ENCODE measurements at regions not wholly inside any gene's neighbourhood (a gene's known extent, or its start where the extent isn't known, plus 50 kb on each side); places are given as distances from the start of the nearest gene placed in this dataset.
"Not testable (repeated sequence)": the region's sequence is repeated elsewhere in the genome, so short reads cannot be mapped to it uniquely, and the experiment has no call there.

DNA sequence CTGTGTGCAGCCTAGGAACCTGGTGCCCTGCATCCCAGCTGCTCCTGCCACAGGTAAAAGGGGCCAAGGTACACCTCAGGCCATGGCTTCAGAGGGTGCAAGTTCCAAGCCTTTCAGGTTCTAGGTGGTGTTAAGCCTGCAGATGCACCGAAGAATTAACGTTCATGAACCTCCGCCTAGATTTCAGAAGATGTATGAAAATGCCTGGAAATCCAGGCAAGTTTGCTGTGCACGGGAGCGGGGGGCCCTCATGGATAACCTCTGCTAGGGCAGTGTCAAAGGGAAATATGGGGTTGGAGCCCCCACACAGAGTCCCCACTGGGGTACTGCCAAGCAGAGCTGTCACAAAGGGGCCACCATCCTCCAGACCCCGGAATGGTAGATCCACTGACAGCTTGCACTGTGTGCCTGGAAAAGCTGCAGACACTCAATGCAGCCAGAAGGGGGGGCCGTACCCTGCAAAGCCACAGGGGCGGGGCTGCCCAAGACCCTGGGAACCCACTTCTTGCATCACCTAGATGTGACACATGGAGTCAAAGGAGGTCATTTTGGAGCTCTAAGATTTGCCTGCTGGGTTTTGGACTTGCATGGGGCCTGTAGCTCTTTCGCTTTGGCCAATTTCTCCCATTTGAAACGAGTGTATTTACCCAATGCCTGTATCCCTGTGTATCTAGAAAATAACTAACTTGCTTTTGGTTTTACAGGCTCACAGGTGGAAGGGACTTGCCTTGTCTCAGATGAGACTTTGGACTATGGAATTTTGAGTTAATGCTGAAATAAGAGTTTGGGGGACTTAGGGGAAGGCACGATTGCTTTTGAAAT lies 145.2 kb upstream of the C1QTNF3 start:
- TF ChIP-seq POLR2AphosphoS5 (IDR thresholded peaks at IDR 0.05); EP300 (conservative IDR thresholded peaks at IDR 0.05; ENCODE audit: poor library complexity, severe bottlenecking); SMC3 (conservative IDR thresholded peaks at IDR 0.05; ENCODE audit: poor library complexity); REST (IDR thresholded peaks at IDR 0.05; ENCODE audit: borderline replicate concordance); MXI1 (conservative IDR thresholded peaks at IDR 0.05; ENCODE audit: poor library complexity, severe bottlenecking); RAD21 (conservative IDR thresholded peaks at IDR 0.05); TAF1 (IDR thresholded peaks at IDR 0.05; ENCODE audit: low read depth); EZH2 (IDR thresholded peaks at IDR 0.05; ENCODE audit: borderline replicate concordance, insufficient read depth, low read length, poor library complexity, severe bottlenecking): not testable (repeated sequence)
- peak; percentile 28 for TF ChIP-seq CTCF (IDR thresholded peaks at IDR 0.05; ENCODE audit: poor library complexity, severe bottlenecking)

Data from neural cell (in vitro differentiated cells).